KMS-11 (cell line): ENCODE measurements at regions not wholly inside any gene's neighbourhood (a gene's known extent, or its start where the extent isn't known, plus 50 kb on each side); places are given as distances from the start of the nearest gene placed in this dataset.

Experiments used
- H2AFZ ChIP-seq: fragments of 200-600 bp; sonication (generic); 2 replicates; pipeline ENCODE4 v1.6.1; 2016; ENCODE audit warnings: antibody characterized with exemption, mixed run types, low read depth
- H3K27ac ChIP-seq: fragments of 200-600 bp; sonication (generic); 2 replicates; pipeline ENCODE4 v1.6.1; 2016; ENCODE audit warnings: mild to moderate bottlenecking, mixed run types
- H3K27me3 ChIP-seq: fragments of 200-600 bp; sonication (generic); 2 replicates; pipeline ENCODE4 v1.6.1; 2017; ENCODE audit warnings: mild to moderate bottlenecking, low read depth, mixed run types, moderate library complexity; ENCODE audit not compliant: insufficient read depth
- H3K36me3 ChIP-seq: fragments of 200-600 bp; sonication (generic); 2 replicates; pipeline ENCODE4 v1.6.1; 2017; ENCODE audit warnings: mild to moderate bottlenecking, mixed run types; ENCODE audit not compliant: insufficient read depth
- H3K4me1 ChIP-seq: fragments of 200-600 bp; sonication (generic); 2 replicates; pipeline ENCODE4 v1.6.1; 2016; ENCODE audit warnings: mild to moderate bottlenecking, low read depth, mixed run types; ENCODE audit not compliant: poor library complexity, severe bottlenecking
- H3K4me2 ChIP-seq: fragments of 200-600 bp; sonication (generic); 2 replicates; pipeline ENCODE4 v1.7.0; 2016; ENCODE audit warnings: mild to moderate bottlenecking, mixed run types
- H3K4me3 ChIP-seq: fragments of 200-600 bp; sonication (generic); IDR thresholded peaks from 2 replicates; pipeline ENCODE4 v1.6.1; 2017; ENCODE audit warnings: low read depth, low read length, mixed read lengths; ENCODE audit not compliant: insufficient read depth
- H3K79me2 ChIP-seq: fragments of 200-600 bp; sonication (generic); 2 replicates; pipeline ENCODE4 v1.6.1; 2016; ENCODE audit warnings: low read depth, mixed run types; ENCODE audit not compliant: insufficient read depth
- H3K9ac ChIP-seq: fragments of 200-600 bp; sonication (generic); 2 replicates; pipeline ENCODE4 v1.6.1; 2016; ENCODE audit warnings: mild to moderate bottlenecking, mixed run types
- H4K20me1 ChIP-seq: fragments of 200-600 bp; sonication (generic); 2 replicates; pipeline ENCODE4 v1.6.1; 2016; ENCODE audit warnings: mild to moderate bottlenecking, mixed run types; ENCODE audit not compliant: insufficient read depth
- TF ChIP-seq, protein P1 (sequence below): fragments of 200-600 bp; sonication (generic); conservative IDR thresholded peaks from 2 replicates; pipeline ENCODE4 v1.6.1; 2017; ENCODE audit warnings: low read depth, mild to moderate bottlenecking, antibody characterized with exemption, low read length, moderate library complexity, mixed read lengths

DNA sequence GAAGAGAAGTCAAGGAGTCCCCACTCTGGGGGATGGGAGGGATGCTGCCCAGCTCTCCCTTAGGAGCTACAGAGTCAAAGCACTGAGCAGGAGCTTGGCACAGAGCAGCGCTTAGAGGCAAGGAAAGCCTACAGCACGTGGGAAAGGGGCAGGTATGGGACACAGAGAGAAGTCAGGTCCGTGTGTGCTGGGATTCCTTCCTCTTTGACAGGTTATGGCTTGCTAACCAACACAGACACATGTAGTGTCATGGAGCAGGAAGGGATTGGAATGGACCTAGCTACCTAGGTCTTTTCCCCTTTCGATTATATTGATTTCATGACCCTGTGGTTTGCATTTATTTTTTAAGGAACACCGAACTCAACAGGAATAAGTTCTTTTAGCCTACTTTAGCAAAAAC, 208.5 kb upstream of the TUT7 start:
- TF ChIP-seq, protein P1, sequence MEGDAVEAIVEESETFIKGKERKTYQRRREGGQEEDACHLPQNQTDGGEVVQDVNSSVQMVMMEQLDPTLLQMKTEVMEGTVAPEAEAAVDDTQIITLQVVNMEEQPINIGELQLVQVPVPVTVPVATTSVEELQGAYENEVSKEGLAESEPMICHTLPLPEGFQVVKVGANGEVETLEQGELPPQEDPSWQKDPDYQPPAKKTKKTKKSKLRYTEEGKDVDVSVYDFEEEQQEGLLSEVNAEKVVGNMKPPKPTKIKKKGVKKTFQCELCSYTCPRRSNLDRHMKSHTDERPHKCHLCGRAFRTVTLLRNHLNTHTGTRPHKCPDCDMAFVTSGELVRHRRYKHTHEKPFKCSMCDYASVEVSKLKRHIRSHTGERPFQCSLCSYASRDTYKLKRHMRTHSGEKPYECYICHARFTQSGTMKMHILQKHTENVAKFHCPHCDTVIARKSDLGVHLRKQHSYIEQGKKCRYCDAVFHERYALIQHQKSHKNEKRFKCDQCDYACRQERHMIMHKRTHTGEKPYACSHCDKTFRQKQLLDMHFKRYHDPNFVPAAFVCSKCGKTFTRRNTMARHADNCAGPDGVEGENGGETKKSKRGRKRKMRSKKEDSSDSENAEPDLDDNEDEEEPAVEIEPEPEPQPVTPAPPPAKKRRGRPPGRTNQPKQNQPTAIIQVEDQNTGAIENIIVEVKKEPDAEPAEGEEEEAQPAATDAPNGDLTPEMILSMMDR: no peak
- Histone ChIP-seq H3K27ac (no peak overlapping the region), H3K9ac (no peak overlapping the region), H3K4me1 (no peaks in the 10 kb centered on the region), H3K4me2 (no peak overlapping the region), H3K4me3 (no peak overlapping the region), H4K20me1 (no peaks in the 10 kb centered on the region), H3K27me3 (no peaks in the 10 kb centered on the region), H3K79me2 (no peaks in the 10 kb centered on the region), H3K36me3 (no peaks in the 10 kb centered on the region), H2AFZ (no peak overlapping the region)

DNA sequence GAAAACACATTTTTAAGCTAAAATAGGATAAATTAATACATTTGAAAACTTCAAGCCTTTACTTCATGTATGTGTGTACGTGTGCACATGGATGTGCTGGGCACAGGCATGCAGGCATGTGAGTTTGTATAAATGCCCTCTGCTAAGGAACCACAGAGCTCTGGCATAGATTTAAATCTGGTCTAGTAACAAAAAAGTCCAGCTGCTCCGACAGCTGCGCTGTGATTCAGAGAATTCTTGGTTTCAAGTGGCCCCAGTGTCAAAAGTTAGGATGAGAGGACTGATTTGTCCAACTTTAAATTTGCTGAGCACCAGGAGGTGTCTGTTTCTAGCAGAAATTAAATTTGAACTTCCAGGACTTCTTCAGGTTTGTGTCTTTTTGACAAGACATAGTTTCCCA, 203.7 kb upstream of the TUT7 start:
- Histone ChIP-seq H4K20me1 (no peaks in the 10 kb centered on the region), H3K79me2 (no peaks in the 10 kb centered on the region), H3K27ac (no peak overlapping the region), H3K4me1 (no peaks in the 10 kb centered on the region), H3K4me2 (no peak overlapping the region), H3K27me3 (no peaks in the 10 kb centered on the region), H3K9ac (no peak overlapping the region), H3K4me3 (no peak overlapping the region), H3K36me3 (no peaks in the 10 kb centered on the region), H2AFZ (no peak overlapping the region)
- TF ChIP-seq, protein P1: no peak

GRCh38 chr9:86557063-86557766, 203.0 kb upstream of the TUT7 start:
- Histone ChIP-seq H3K27me3 (no peaks in the 10 kb centered on the region), H3K4me1 (no peaks in the 10 kb centered on the region), H3K9ac (no peak overlapping the region), H3K79me2 (no peaks in the 10 kb centered on the region), H3K36me3 (no peaks in the 10 kb centered on the region), H2AFZ (no peak overlapping the region), H4K20me1 (no peaks in the 10 kb centered on the region), H3K4me3 (no peak overlapping the region), H3K27ac (no peak overlapping the region), H3K4me2 (no peak overlapping the region)
- TF ChIP-seq, protein P1: no peak

DNA sequence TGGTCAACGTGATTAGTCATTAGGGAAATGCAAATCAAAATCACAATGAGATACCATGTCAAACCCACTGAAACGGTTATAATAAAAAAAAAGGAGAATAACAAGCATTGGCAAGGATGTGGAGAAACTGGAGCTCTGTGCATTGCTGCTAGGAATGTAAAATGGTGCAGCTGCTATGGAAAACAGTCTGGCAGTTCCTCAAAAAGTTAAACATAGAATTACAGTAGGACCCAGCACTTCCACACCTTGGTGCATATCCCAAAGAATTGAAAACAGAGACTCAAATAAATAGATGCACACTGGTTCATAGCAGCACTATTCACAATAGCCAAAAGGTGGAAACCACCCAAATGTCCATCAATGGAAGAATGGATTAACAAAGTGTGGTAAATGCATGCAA, 201.5 kb upstream of the TUT7 start:
- Histone ChIP-seq H3K79me2 (no peaks in the 10 kb centered on the region), H2AFZ (no peak overlapping the region), H3K9ac (no peak overlapping the region), H3K4me3 (no peak overlapping the region), H4K20me1 (no peaks in the 10 kb centered on the region), H3K4me2 (no peak overlapping the region), H3K27ac (no peak overlapping the region), H3K4me1 (no peaks in the 10 kb centered on the region), H3K36me3 (no peaks in the 10 kb centered on the region), H3K27me3 (no peaks in the 10 kb centered on the region)
- TF ChIP-seq, protein P1: no peak
